Naive thymus-derived CD4-positive, alpha-beta T cell (primary cell): ENCODE measurements at regions not wholly inside any gene's neighbourhood (a gene's known extent, or its start where the extent isn't known, plus 50 kb on each side); places are given as distances from the start of the nearest gene placed in this dataset.
"Not testable (repeated sequence)": the region's sequence is repeated elsewhere in the genome, so short reads cannot be mapped to it uniquely, and the experiment has no call there.

Experiments used
- ATAC-seq: fragments of 150-1000 bp; cut with Tn5 transposase; 2 replicates; pipeline ENCODE4 v1.10.0; 2021; ENCODE audit warnings: mild to moderate bottlenecking, moderate library complexity
- CTCF ChIA-PET: fragments of 350-600 bp; sonication (Branson Sonifier 250); formaldehyde crosslinking; loops from one replicate; lab custom pipeline; 2021; ENCODE audit warnings: antibody characterized with exemption; lab: Charles Lee
- POLR2A ChIA-PET: fragments of 350-600 bp; sonication (Branson Sonifier 250); formaldehyde crosslinking; loops from one replicate; lab custom pipeline; 2021; ENCODE audit warnings: antibody characterized with exemption, inconsistent platforms; lab: Charles Lee
- DNase-seq, 9 donors: peaks; one replicate each; pipeline versions ENCODE4 v3.0.0 to v3.0.0-alpha.2; 2020 to 2022; ENCODE audit warnings: mixed read lengths in 1 of 9
- H3K27ac ChIP-seq: one replicate; pipeline ENCODE4 v1.7.0; 2013; ENCODE audit warnings: mild to moderate bottlenecking, low read depth, low read length, moderate library complexity
- H3K27me3 ChIP-seq, 2 donors: one replicate each; pipeline ENCODE4 v1.7.0; 2013; ENCODE audit warnings: low read length in 2 of 2, mild to moderate bottlenecking in 2 of 2, moderate library complexity in 2 of 2; ENCODE audit not compliant: control insufficient read depth in 2 of 2, insufficient read depth in 2 of 2
- H3K36me3 ChIP-seq, 3 experiments: 1 replicate in 2 of 3; 2 replicates in 1 of 3; pipeline ENCODE4 v1.7.0; 2013; ENCODE audit warnings: low read length in 3 of 3, mild to moderate bottlenecking in 3 of 3, moderate library complexity in 1 of 3; ENCODE audit not compliant: insufficient read depth in 3 of 3, control insufficient read depth in 2 of 3
- H3K4me1 ChIP-seq, 2 donors: one replicate each; pipeline ENCODE4 v1.7.0; 2013; ENCODE audit warnings: low read length in 2 of 2, mild to moderate bottlenecking in 2 of 2, moderate library complexity in 1 of 2; ENCODE audit not compliant: control insufficient read depth in 2 of 2, insufficient read depth in 2 of 2
- H3K4me3 ChIP-seq: 2 replicates; pipeline ENCODE4 v1.7.0; 2013; ENCODE audit warnings: mild to moderate bottlenecking, low read length
- H3K9me3 ChIP-seq, 3 experiments: 1 replicate in 2 of 3; 2 replicates in 1 of 3; pipeline ENCODE4 v1.7.0; 2013; ENCODE audit warnings: low read length in 3 of 3; ENCODE audit not compliant: control insufficient read depth in 2 of 3
- H3K27ac Mint-ChIP-seq, 9 donors: one replicate each; pipeline ENCODE4 v1.8.0; 2020 to 2022; ENCODE audit warnings: mixed read lengths in 9 of 9, mild to moderate bottlenecking in 8 of 9, moderate library complexity in 5 of 9, inconsistent platforms in 2 of 9
- H3K27me3 Mint-ChIP-seq, 5 donors: one replicate each; pipeline ENCODE4 v1.8.0; 2021 to 2022; ENCODE audit warnings: mixed read lengths in 5 of 5, mild to moderate bottlenecking in 1 of 5
- H3K36me3 Mint-ChIP-seq, 5 donors: one replicate each; pipeline ENCODE4 v1.8.0; 2020 to 2022; ENCODE audit warnings: mixed read lengths in 5 of 5, mild to moderate bottlenecking in 3 of 5, inconsistent platforms in 1 of 5
- H3K4me1 Mint-ChIP-seq, 7 donors: one replicate each; pipeline ENCODE4 v1.8.0; 2020 to 2022; ENCODE audit warnings: mixed read lengths in 7 of 7, mild to moderate bottlenecking in 3 of 7, inconsistent platforms in 1 of 7
- H3K4me3 Mint-ChIP-seq, 10 donors: one replicate each; pipeline ENCODE4 v1.8.0; 2020 to 2022; ENCODE audit warnings: mild to moderate bottlenecking in 10 of 10, mixed read lengths in 10 of 10, moderate library complexity in 6 of 10, inconsistent platforms in 2 of 10
- H3K9me3 Mint-ChIP-seq, 11 donors: one replicate each; pipeline ENCODE4 v1.8.0; 2020 to 2022; ENCODE audit warnings: mixed read lengths in 11 of 11, mild to moderate bottlenecking in 4 of 11, inconsistent platforms in 1 of 11, moderate library complexity in 1 of 11
- intact Hi-C, 2 donors: fragments of 100-400 bp; cut with micrococcal nuclease; formaldehyde crosslinking; loops; one replicate each; pipeline ENCODE4 v1.15.1; 2023

DNA sequence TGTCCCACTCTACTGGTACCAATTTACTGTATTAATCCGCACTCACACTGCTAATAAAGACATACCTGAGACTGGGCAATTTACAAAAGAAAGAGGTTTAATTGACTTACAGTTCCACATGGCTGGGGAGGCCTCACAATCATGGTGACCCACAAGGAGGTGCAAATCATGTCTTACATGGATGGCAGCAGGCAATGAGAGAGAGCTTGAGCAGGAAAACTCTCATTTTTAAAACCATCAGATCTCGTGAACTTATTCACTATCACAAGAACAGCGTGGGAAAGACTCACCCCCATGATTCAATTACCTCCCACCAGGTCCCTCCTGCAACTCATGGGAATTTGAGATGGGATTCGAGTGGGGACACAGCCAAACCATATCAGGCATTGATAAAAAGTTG lies 298.5 kb downstream of the DUSP6 start:
- DNase-seq, H3K27ac ChIP-seq, H3K4me3 ChIP-seq, intact Hi-C loops, H3K36me3 ChIP-seq, H3K4me1 ChIP-seq, H3K27me3 ChIP-seq, POLR2A ChIA-PET, H3K9me3 ChIP-seq, H3K4me3 Mint-ChIP-seq, H3K27me3 Mint-ChIP-seq, ATAC-seq, H3K27ac Mint-ChIP-seq: not testable (repeated sequence)
- H3K4me1 Mint-ChIP-seq, result peaks cover 0 to 31% (median 0%) of the 10 kb centered on the region in 7 donors
- peaks cover 0 to 27% (median 5%) of the 10 kb centered on the region in 5 donors for H3K36me3 Mint-ChIP-seq
- H3K9me3 Mint-ChIP-seq, result peaks cover 0 to 15% (median 3%) of the 10 kb centered on the region in 11 donors
- CTCF ChIA-PET, result interaction anchor here (0.5 to 1.2 kb wide), 4 partner anchors 10 to 476 kb away, joined by 3 to 5 read pairs (median 4); no protein-coding TSS in a partner anchor

DNA sequence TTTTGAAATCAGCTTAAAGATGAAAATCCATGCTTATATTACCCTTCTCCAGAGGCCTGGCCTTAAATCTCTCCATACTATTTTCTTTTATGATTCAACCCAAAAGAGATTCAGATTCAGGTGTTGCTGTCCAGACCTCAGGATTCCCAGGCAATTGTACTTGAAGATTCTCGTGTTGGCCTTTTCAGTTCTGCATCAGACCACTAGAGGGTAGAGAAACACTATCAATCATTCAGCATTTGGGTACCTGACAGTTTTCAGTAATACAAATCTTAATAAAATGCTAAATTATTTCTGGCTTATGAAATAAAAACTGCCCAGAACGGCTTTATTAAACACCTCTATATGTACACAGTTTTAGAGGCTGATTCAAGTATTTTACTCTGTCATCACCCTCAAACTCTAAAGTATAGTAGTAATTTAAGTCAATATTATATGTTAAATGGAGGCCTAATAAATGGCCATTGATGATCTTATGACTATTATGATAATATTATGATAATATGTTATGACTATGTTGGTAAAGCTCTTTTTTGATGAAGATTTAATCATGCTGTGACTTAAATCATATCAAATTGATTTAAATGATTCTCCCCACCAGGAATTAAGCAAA lies 301.1 kb downstream of the DUSP6 start:
- ChIA-PET POLR2A (no interaction called here), CTCF (interaction anchor here (0.7 to 1.7 kb wide), 9 partner anchors 18 to 479 kb away, joined by 3 to 9 read pairs (median 4); no protein-coding TSS in a partner anchor)
- Mint-ChIP-seq H3K4me1 (peaks cover 0 to 30% (median 0%) of the 10 kb centered on the region in 7 donors), H3K27ac (peak overlapping the region in 1 of 9 donors; percentile 34), H3K9me3 (peaks cover 0 to 15% (median 3%) of the 10 kb centered on the region in 11 donors), H3K4me3 (no peak overlapping the region), H3K27me3 (no peaks in the 10 kb centered on the region), H3K36me3 (peaks cover 0 to 25% (median 5%) of the 10 kb centered on the region in 5 donors)
- Histone ChIP-seq H3K36me3 (no peaks in the 10 kb centered on the region), H3K4me1 (no peaks in the 10 kb centered on the region), H3K27ac (no peak overlapping the region), H3K27me3 (no peaks in the 10 kb centered on the region), H3K9me3 (no peaks in the 10 kb centered on the region), H3K4me3 (no peak overlapping the region)
- ATAC-seq, result peak; percentile 70
- peak in 7 of 9 donors; percentile 28 to 63 (median 51) for DNase-seq
- intact Hi-C loops, result loop anchor here (1.0 to 2.0 kb wide), 6 partner anchors 32 to 478 kb away; partner anchors contain the start of gene DUSP6 (in 2 of the 2)

DNA sequence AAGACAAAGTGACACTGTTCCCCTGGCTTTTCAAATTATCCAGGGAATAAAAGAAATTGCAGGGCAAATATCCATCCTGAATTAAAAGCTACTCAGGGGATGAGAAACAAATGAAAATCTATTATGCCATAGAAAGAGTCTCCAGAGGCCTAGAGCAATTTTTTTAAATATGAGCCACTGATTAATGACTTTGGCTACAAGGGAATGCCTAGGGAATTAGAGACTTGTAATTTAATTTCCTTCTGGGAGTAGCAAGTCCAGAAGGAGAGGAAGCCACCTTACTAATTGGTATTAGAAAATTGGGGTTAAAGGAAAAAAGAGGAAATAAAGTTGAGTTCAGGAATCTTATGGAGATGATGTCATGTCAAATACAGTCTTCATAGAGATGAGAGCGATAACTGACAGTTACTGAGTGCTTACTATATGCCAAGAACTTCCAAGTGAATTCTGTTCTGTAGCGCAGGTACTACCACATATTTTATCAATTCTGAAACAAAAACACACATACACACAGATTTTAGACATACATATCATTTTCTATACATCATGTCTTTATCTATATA lies 304.4 kb downstream of the DUSP6 start:
- H3K27ac ChIP-seq, result no peak overlapping the region
- no peaks in the 10 kb centered on the region for H3K36me3 ChIP-seq
- H3K9me3 Mint-ChIP-seq, result peaks cover 0 to 7% (median 0%) of the 10 kb centered on the region in 11 donors
- H3K27me3 Mint-ChIP-seq, result no peaks in the 10 kb centered on the region
- H3K4me1 Mint-ChIP-seq, result peaks cover 0 to 28% (median 0%) of the 10 kb centered on the region in 7 donors
- no peaks in the 10 kb centered on the region for H3K4me1 ChIP-seq
- DNase-seq (no peak), ATAC-seq (no peak)
- H3K9me3 ChIP-seq, result no peaks in the 10 kb centered on the region
- no peaks in the 10 kb centered on the region for H3K27me3 ChIP-seq
- intact Hi-C loops, result no loop called here
- H3K36me3 Mint-ChIP-seq, result peaks cover 0 to 19% (median 0%) of the 10 kb centered on the region in 5 donors
- CTCF ChIA-PET, result no interaction called here
- H3K4me3 ChIP-seq, result no peak overlapping the region
- H3K27ac Mint-ChIP-seq, result no peak overlapping the region
- H3K4me3 Mint-ChIP-seq, result no peak overlapping the region
- POLR2A ChIA-PET, result no interaction called here

DNA sequence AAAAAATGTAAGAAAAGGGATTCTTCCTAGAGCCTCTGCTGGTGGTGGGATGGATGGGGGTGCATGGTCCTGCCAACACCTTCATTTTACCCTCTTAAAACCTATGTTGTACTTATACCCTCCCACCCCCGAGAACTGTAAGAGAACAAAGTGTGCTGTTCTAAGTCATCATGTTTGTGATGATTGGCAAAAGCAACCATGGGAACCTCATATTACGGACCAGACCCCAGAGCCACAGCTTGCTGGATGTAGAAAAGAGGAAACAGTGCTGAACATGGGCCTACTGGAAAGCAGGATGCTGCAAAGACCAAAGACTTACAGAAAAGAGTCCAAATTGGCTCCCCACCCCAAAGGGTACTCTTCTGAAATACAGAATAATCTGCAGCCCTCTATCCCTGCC lies 311.2 kb downstream of the DUSP6 start:
- Mint-ChIP-seq H3K27ac (peak overlapping the region in 2 of 9 donors; percentile 60 to 88), H3K9me3 (peaks cover 0 to 16% (median 0%) of the 10 kb centered on the region in 11 donors), H3K4me3 (peak overlapping the region in 5 of 10 donors; percentile 38 to 67 (median 57)), H3K27me3 (no peaks in the 10 kb centered on the region), H3K36me3 (peaks cover 0 to 43% (median 0%) of the 10 kb centered on the region in 5 donors), H3K4me1 (peaks cover 21 to 59% (median 31%) of the 10 kb centered on the region in 7 donors)
- Histone ChIP-seq H3K9me3 (no peaks in the 10 kb centered on the region), H3K27ac (no peak overlapping the region), H3K4me1 (peaks cover 7 to 12% of the 10 kb centered on the region in 2 donors), H3K36me3 (no peaks in the 10 kb centered on the region), H3K27me3 (no peaks in the 10 kb centered on the region), H3K4me3 (no peak overlapping the region)
- ChIA-PET POLR2A (no interaction called here), CTCF (interaction anchor here (0.8 kb wide), 1 partner anchor 421 kb away, joined by 4 read pairs; no protein-coding TSS in a partner anchor)
- intact Hi-C loops, result loop anchor here in 1 of 2 donors (2.0 to 5.0 kb wide), 4 partner anchors 186 to 1051 kb away; partner anchors contain the start of gene ATP2B1
- ATAC-seq (no peak), DNase-seq (no peak)

DNA sequence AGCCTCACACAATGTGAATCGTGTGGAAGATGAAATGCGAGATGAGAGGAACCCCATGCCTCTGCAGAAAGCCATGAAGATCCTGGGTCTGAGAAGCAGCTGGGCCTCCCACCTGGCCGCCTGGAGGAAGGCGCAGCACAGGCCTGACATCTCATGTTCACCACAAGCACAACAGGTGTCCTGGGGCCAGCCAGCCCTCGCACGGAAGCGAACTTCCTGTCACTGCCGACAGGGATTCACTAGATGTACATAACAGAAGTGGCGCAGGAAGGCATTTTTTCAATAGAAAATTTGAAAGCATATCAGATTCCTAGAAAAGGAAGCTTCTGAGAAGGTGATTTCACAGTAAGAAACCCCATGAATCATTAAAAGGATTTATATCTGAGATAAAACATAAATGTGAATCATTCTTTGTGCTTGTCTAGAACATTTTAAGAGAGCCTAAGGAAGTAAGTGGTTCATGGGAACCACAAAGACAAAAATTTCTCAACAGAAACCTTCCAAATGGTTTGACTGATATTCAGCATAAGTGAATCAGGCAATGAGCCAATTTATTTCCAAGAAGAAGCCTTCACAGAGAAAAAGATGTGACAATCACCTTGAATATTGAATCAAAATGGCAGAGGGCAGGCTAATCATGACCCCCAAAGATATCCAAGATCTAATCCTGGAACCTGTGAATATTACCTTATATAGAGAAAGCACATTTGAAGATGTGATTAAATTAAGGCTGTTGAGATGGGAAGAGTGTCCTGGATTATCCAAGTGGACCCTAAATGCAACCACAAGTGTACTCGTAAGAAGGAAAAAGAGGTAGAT lies 311.9 kb downstream of the DUSP6 start:
- ATAC-seq, result peak; percentile 93
- DNase-seq, result peak; percentile 13 to 76 (median 43)
- peak overlapping the region; percentile 29 to 77 (median 54) for H3K4me3 Mint-ChIP-seq
- peaks cover 7 to 12% of the 10 kb centered on the region in 2 donors for H3K4me1 ChIP-seq
- peak overlapping the region; percentile 1 to 88 (median 68) for H3K27ac Mint-ChIP-seq
- intact Hi-C loops, result loop anchor here (1.0 to 5.0 kb wide), 12 partner anchors 9 to 1052 kb away; partner anchors contain the start of genes ATP2B1 (in 1 of the 2), DUSP6 (in 1 of the 2) and POC1B (in 1 of the 2)
- H3K9me3 Mint-ChIP-seq, result peaks cover 0 to 16% (median 0%) of the 10 kb centered on the region in 11 donors
- no peaks in the 10 kb centered on the region for H3K36me3 ChIP-seq
- peaks cover 0 to 48% (median 0%) of the 10 kb centered on the region in 5 donors for H3K36me3 Mint-ChIP-seq
- H3K27me3 ChIP-seq, result no peaks in the 10 kb centered on the region
- no peaks in the 10 kb centered on the region for H3K27me3 Mint-ChIP-seq
- no peaks in the 10 kb centered on the region for H3K9me3 ChIP-seq
- ChIA-PET POLR2A (no interaction called here), CTCF (interaction anchor here (0.6 to 1.2 kb wide), 3 partner anchors 21 to 482 kb away, joined by 3 to 4 read pairs (median 4); no protein-coding TSS in a partner anchor)
- H3K4me1 Mint-ChIP-seq, result peaks cover 21 to 60% (median 31%) of the 10 kb centered on the region in 7 donors
- no peak overlapping the region for H3K4me3 ChIP-seq
- H3K27ac ChIP-seq, result no peak overlapping the region
